H1 (cell line): ENCODE measurements at regions not wholly inside any gene's neighbourhood (a gene's known extent, or its start where the extent isn't known, plus 50 kb on each side); places are given as distances from the start of the nearest gene placed in this dataset.

Experiments used
- CTCF ChIA-PET: fragments of 300-600 bp; sonication (Branson Sonifier 250); formaldehyde crosslinking; loops from one replicate; lab custom pipeline; 2021; ENCODE audit not compliant: partially characterized antibody; lab: Charles Lee
- POLR2A ChIA-PET: fragments of 300-600 bp; sonication (Branson Sonifier 250); formaldehyde crosslinking; loops from one replicate; lab custom pipeline; 2021; ENCODE audit warnings: inconsistent platforms; ENCODE audit not compliant: partially characterized antibody; lab: Charles Lee
- DNase-seq, 2 experiments: peaks; one replicate each; pipeline versions ENCODE4 v3.0.0 to v3.0.0-alpha.2; 2010 to 2022; ENCODE audit warnings: low spot score in 2 of 2, low read depth in 1 of 2, mixed read lengths in 1 of 2
- FAIRE-seq: peaks from 2 replicates; lab custom pipeline; 2011; peaks lifted over from hg19 to GRCh38; lab: Jason Lieb, UNC
- H2AFZ ChIP-seq: 2 replicates; pipeline ENCODE4 v1.8.1; 2012; ENCODE audit warnings: low read length, inconsistent platforms
- H2AK5ac ChIP-seq: 2 replicates; pipeline ENCODE4 v1.6.1; 2013; ENCODE audit warnings: low read depth, low read length
- H2BK120ac ChIP-seq: replicated peaks from 2 replicates; pipeline ENCODE3; 2013; ENCODE audit warnings: low read depth, low read length, inconsistent platforms
- H2BK12ac ChIP-seq: 2 replicates; pipeline ENCODE4 v1.6.1; 2013; ENCODE audit warnings: low read depth, low read length
- H2BK15ac ChIP-seq: 2 replicates; pipeline ENCODE4 v1.6.1; 2013; ENCODE audit warnings: low read length
- H2BK20ac ChIP-seq: 2 replicates; pipeline ENCODE4 v1.6.1; 2013; ENCODE audit warnings: low read length
- H2BK5ac ChIP-seq: 2 replicates; pipeline ENCODE4 v1.6.1; 2013; ENCODE audit warnings: low read depth, low read length
- H3K14ac ChIP-seq: 2 replicates; pipeline ENCODE4 v1.6.1; 2013; ENCODE audit warnings: inconsistent platforms; ENCODE audit not compliant: insufficient read length
- H3K18ac ChIP-seq: 2 replicates; pipeline ENCODE4 v1.6.1; 2013; ENCODE audit warnings: low read length; ENCODE audit errors: extremely low read depth
- H3K23ac ChIP-seq: 2 replicates; pipeline ENCODE4 v1.6.1; 2013; ENCODE audit warnings: inconsistent platforms; ENCODE audit not compliant: insufficient read length
- H3K23me2 ChIP-seq: 2 replicates; pipeline ENCODE4 v1.6.1; 2013; ENCODE audit warnings: low read depth, low read length
- H3K27ac ChIP-seq: 2 replicates; pipeline ENCODE4 v1.6.1; 2011; ENCODE audit warnings: low read depth, low read length, inconsistent platforms
- H3K27me3 ChIP-seq, 4 experiments: replicated peaks in 1 of 4; 1 replicate in 1 of 4; 2 replicates in 3 of 4; pipeline versions ENCODE4 v1.6.1 to v1.8.1; 2011 to 2013; ENCODE audit warnings: low read length in 3 of 4, mild to moderate bottlenecking in 3 of 4, inconsistent platforms in 2 of 4, mixed read lengths in 2 of 4, moderate library complexity in 1 of 4; ENCODE audit not compliant: control insufficient read depth in 3 of 4, insufficient read depth in 3 of 4; ENCODE audit errors: extremely low read depth in 1 of 4
- H3K36me3 ChIP-seq, 4 experiments: 2 replicates each; pipeline versions ENCODE4 v1.6.1 to v1.8.1; 2011 to 2013; ENCODE audit warnings: mild to moderate bottlenecking in 4 of 4, low read length in 3 of 4, moderate library complexity in 2 of 4, control low read depth in 1 of 4, inconsistent platforms in 1 of 4; ENCODE audit not compliant: insufficient read depth in 4 of 4, control insufficient read depth in 2 of 4
- H3K4ac ChIP-seq: replicated peaks from 2 replicates; pipeline ENCODE3; 2013; ENCODE audit warnings: low read length, low read depth, mixed read lengths, inconsistent platforms; ENCODE audit not compliant: insufficient read length
- H3K4me1 ChIP-seq, 4 experiments: replicated peaks in 1 of 4; 1 replicate in 1 of 4; 2 replicates in 3 of 4; pipeline versions ENCODE4 v1.6.1 to v1.8.1; 2011 to 2013; ENCODE audit warnings: low read length in 3 of 4, inconsistent platforms in 2 of 4, mixed read lengths in 1 of 4; ENCODE audit not compliant: insufficient read depth in 4 of 4, control insufficient read depth in 3 of 4
- H3K4me2 ChIP-seq, 2 experiments: 2 replicates each; pipeline versions ENCODE4 v1.6.1 to v1.8.1; 2011 to 2013; ENCODE audit warnings: low read depth in 2 of 2, low read length in 2 of 2, control low read depth in 1 of 2, inconsistent platforms in 1 of 2, mild to moderate bottlenecking in 1 of 2; ENCODE audit not compliant: insufficient read depth in 1 of 2
- H3K4me3 ChIP-seq, 4 experiments: fragments of 200-600, 300-600 bp in 1 of 4; sonication (generic), shearing (Covaris generic), sonication (Bioruptor Twin) in 1 of 4; 2 replicates each; pipeline versions ENCODE4 v1.5.1 to v1.8.1; 2011 to 2016; ENCODE audit warnings: low read length in 4 of 4, low read depth in 3 of 4, control low read depth in 2 of 4, inconsistent platforms in 2 of 4, mild to moderate bottlenecking in 2 of 4, mixed read lengths in 1 of 4, moderate library complexity in 1 of 4; ENCODE audit not compliant: insufficient read depth in 2 of 4; ENCODE audit errors: extremely low read depth in 1 of 4
- H3K56ac ChIP-seq: replicated peaks from 2 replicates; pipeline ENCODE3; 2013; ENCODE audit warnings: low read depth, mild to moderate bottlenecking, mixed read lengths, low read length, inconsistent platforms; ENCODE audit not compliant: insufficient read length
- H3K79me1 ChIP-seq: 2 replicates; pipeline ENCODE4 v1.6.1; 2013; ENCODE audit warnings: low read depth, low read length, control low read depth
- H3K79me2 ChIP-seq, 2 experiments: 2 replicates each; pipeline versions ENCODE4 v1.6.1 to v1.8.1; 2012 to 2013; ENCODE audit warnings: low read length in 2 of 2, mild to moderate bottlenecking in 2 of 2, inconsistent platforms in 1 of 2; ENCODE audit not compliant: insufficient read depth in 2 of 2, control insufficient read depth in 1 of 2
- H3K9ac ChIP-seq, 4 experiments: replicated peaks in 1 of 4; 1 replicate in 1 of 4; 2 replicates in 3 of 4; pipeline versions ENCODE4 v1.6.1 to v1.8.1; 2011 to 2013; ENCODE audit warnings: low read depth in 3 of 4, low read length in 3 of 4, control low read depth in 2 of 4, mild to moderate bottlenecking in 2 of 4, moderate library complexity in 2 of 4, inconsistent platforms in 1 of 4; ENCODE audit errors: extremely low read depth in 1 of 4
- H3K9me3 ChIP-seq, 2 experiments: 2 replicates each; pipeline versions ENCODE4 v1.6.1 to v1.8.1; 2012 to 2013; ENCODE audit warnings: mild to moderate bottlenecking in 2 of 2, moderate library complexity in 2 of 2, control low read depth in 1 of 2, inconsistent platforms in 1 of 2, low read depth in 1 of 2, low read length in 1 of 2, mixed read lengths in 1 of 2; ENCODE audit not compliant: insufficient read depth in 2 of 2
- H4K20me1 ChIP-seq, 2 experiments: replicated peaks in 1 of 2; 2 replicates each; pipeline versions ENCODE3 to v1.8.1; 2011 to 2013; ENCODE audit warnings: inconsistent platforms in 2 of 2, low read length in 2 of 2, mild to moderate bottlenecking in 1 of 2; ENCODE audit not compliant: insufficient read depth in 2 of 2, control insufficient read depth in 1 of 2
- H4K5ac ChIP-seq: 2 replicates; pipeline ENCODE4 v1.6.1; 2013; ENCODE audit warnings: low read length, low read depth, mixed read lengths, inconsistent platforms; ENCODE audit not compliant: insufficient read length
- H4K8ac ChIP-seq: 2 replicates; pipeline ENCODE4 v1.8.0; 2013; ENCODE audit warnings: mild to moderate bottlenecking, moderate library complexity, low read length, inconsistent platforms; ENCODE audit not compliant: insufficient read depth; ENCODE audit errors: extremely low read depth
- H4K91ac ChIP-seq: replicated peaks from 2 replicates; pipeline ENCODE3; 2013; ENCODE audit warnings: low read length, mixed read lengths, inconsistent platforms; ENCODE audit not compliant: insufficient read length
- CEBPB ChIP-seq: IDR thresholded peaks from 2 replicates; pipeline ENCODE4 v1.6.1; 2012; ENCODE audit warnings: low read depth, low read length
- EZH2 ChIP-seq: fragments of 200-600 bp; sonication (generic); IDR thresholded peaks from 2 replicates; pipeline ENCODE4 v1.7.1; 2012; ENCODE audit warnings: low read depth, mild to moderate bottlenecking, moderate library complexity, low read length, inconsistent platforms; ENCODE audit not compliant: severe bottlenecking
- GTF2F1 ChIP-seq: IDR thresholded peaks from 2 replicates; pipeline ENCODE4 v1.6.1; 2012; ENCODE audit warnings: low read depth, low read length, improper control_type of control experiment, borderline replicate concordance
- JUND ChIP-seq: IDR thresholded peaks from 2 replicates; pipeline ENCODE4 v1.6.1; 2011; ENCODE audit warnings: mild to moderate bottlenecking, improper control_type of control experiment, low read length
- POU5F1 ChIP-seq: IDR thresholded peaks from 2 replicates; pipeline ENCODE4 v1.6.1; 2011; ENCODE audit warnings: low read depth, mild to moderate bottlenecking, low read length, moderate library complexity
- TAF1 ChIP-seq: IDR thresholded peaks from 2 replicates; pipeline ENCODE4 v1.6.1; 2011; ENCODE audit warnings: mild to moderate bottlenecking, low read depth, low read length
- TAF7 ChIP-seq: optimal IDR thresholded peaks from 2 replicates; pipeline ENCODE3; 2011; ENCODE audit warnings: low read depth, mild to moderate bottlenecking, inconsistent platforms, low read length, moderate library complexity, borderline replicate concordance
- YY1 ChIP-seq: IDR thresholded peaks from 2 replicates; pipeline ENCODE4 v1.6.1; 2011; ENCODE audit warnings: low read depth, mild to moderate bottlenecking, low read length
- WGBS, 2 experiments: shearing (Covaris generic) in 1 of 2; methylation state at CpG; one replicate each; pipeline versions ENCODE4 v1.1.6 to v1.1.7; 2013 to 2015; ENCODE audit warnings: low lambda C conversion rate in 2 of 2, mixed read lengths in 2 of 2, inconsistent platforms in 1 of 2, low coverage in 1 of 2, missing lambda C conversion rate in 1 of 2; ENCODE audit not compliant: insufficient replicate concordance in 2 of 2, insufficient coverage in 1 of 2, insufficient read length in 1 of 2; ENCODE audit errors: extremely low coverage in 1 of 2, missing lambda C conversion rate in 1 of 2; 5-methylcytosine and 5-hydroxymethylcytosine counted together
- TF ChIP-seq, protein P1 (sequence below), 3 experiments: IDR thresholded peaks; 1 replicate in 2 of 3; 2 replicates in 1 of 3; pipeline versions ENCODE4 v1.5.1 to v1.6.1; 2011; ENCODE audit warnings: low read length in 3 of 3, mild to moderate bottlenecking in 3 of 3, inconsistent platforms in 2 of 3, low read depth in 1 of 3, moderate library complexity in 1 of 3; ENCODE audit not compliant: insufficient read depth in 1 of 3; ENCODE audit errors: control extremely low read depth in 1 of 3
- TF ChIP-seq, protein P2 (sequence below): IDR thresholded peaks from 2 replicates; pipeline ENCODE4 v1.6.1; 2012; ENCODE audit warnings: inconsistent platforms

DNA sequence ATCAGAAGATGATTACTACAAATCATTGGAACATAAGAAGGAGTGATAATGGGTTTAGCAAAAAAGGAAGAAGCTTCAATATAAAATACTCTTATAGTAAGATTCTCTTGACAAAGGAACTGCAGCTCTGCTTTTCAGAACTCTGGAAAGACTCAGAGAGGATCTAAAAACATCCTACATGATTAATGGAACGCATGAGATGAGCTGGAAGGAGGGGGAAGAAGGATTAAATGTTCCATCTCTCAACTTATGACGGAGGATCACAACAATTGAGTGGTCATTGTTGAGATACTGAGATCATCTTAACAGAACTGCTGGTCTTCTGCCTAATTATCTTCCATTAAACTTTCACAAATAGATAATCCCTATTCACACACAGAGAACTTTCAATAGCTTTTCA is 267.5 kb upstream of the SLC8A1 start:
- no peak overlapping the region for H2BK5ac ChIP-seq
- H4K20me1 ChIP-seq: no peaks in the 10 kb centered on the region
- no peak overlapping the region for H3K56ac ChIP-seq
- no peak overlapping the region for H2AFZ ChIP-seq
- no peak overlapping the region for H2AK5ac ChIP-seq
- no peak overlapping the region for H3K27ac ChIP-seq
- H3K9ac ChIP-seq: no peak overlapping the region
- no peak overlapping the region for H4K91ac ChIP-seq
- peaks cover 0 to 4% of the 10 kb centered on the region in 2 experiments; a peak in 3 of 4 replicates for H3K9me3 ChIP-seq
- ChIA-PET CTCF (no interaction called here), POLR2A (no interaction called here)
- H3K23me2 ChIP-seq: no peaks in the 10 kb centered on the region; the same call in 1 of the 2 replicates
- TF ChIP-seq, protein P1, sequence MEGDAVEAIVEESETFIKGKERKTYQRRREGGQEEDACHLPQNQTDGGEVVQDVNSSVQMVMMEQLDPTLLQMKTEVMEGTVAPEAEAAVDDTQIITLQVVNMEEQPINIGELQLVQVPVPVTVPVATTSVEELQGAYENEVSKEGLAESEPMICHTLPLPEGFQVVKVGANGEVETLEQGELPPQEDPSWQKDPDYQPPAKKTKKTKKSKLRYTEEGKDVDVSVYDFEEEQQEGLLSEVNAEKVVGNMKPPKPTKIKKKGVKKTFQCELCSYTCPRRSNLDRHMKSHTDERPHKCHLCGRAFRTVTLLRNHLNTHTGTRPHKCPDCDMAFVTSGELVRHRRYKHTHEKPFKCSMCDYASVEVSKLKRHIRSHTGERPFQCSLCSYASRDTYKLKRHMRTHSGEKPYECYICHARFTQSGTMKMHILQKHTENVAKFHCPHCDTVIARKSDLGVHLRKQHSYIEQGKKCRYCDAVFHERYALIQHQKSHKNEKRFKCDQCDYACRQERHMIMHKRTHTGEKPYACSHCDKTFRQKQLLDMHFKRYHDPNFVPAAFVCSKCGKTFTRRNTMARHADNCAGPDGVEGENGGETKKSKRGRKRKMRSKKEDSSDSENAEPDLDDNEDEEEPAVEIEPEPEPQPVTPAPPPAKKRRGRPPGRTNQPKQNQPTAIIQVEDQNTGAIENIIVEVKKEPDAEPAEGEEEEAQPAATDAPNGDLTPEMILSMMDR (IDR thresholded peaks at IDR 0.05; ENCODE audit: control extremely low read depth in 1 of 3, insufficient read depth in 1 of 3, low read depth in 1 of 3, low read length in 3 of 3): no peak
- TF ChIP-seq, protein P2, sequence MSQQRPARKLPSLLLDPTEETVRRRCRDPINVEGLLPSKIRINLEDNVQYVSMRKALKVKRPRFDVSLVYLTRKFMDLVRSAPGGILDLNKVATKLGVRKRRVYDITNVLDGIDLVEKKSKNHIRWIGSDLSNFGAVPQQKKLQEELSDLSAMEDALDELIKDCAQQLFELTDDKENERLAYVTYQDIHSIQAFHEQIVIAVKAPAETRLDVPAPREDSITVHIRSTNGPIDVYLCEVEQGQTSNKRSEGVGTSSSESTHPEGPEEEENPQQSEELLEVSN: no peak
- TF ChIP-seq TAF7 (no peak), GTF2F1 (no peak), JUND (no peak), POU5F1 (no peak), CEBPB (no peak), TAF1 (no peak), YY1 (no peak), EZH2 (no peak)
- H3K23ac ChIP-seq: no peak overlapping the region
- no peak overlapping the region for H4K5ac ChIP-seq
- no peaks in the 10 kb centered on the region for H3K4me1 ChIP-seq
- H3K4ac ChIP-seq: no peak overlapping the region
- no peak overlapping the region for H2BK15ac ChIP-seq
- no peaks in the 10 kb centered on the region for H3K79me2 ChIP-seq
- DNase-seq: no peak
- H4K8ac ChIP-seq: no peak overlapping the region
- H3K14ac ChIP-seq: no peak overlapping the region
- H2BK12ac ChIP-seq: no peak overlapping the region
- no peak overlapping the region for H2BK120ac ChIP-seq
- H3K4me2 ChIP-seq: no peak overlapping the region
- 88% methylated on average over 2 of the region's 2 CpGs; no CpG with 5 or more reads in 1 of the 2 experiments for WGBS, 2 experiments
- no peaks in the 10 kb centered on the region for H3K36me3 ChIP-seq
- H3K4me3 ChIP-seq: no peak overlapping the region
- no peaks in the 10 kb centered on the region for H3K79me1 ChIP-seq
- no peaks in the 10 kb centered on the region for H3K27me3 ChIP-seq
- no peak overlapping the region for H3K18ac ChIP-seq
- FAIRE-seq: no peak
- no peak overlapping the region for H2BK20ac ChIP-seq
